PC-9 (cell line): ENCODE measurements at regions not wholly inside any gene's neighbourhood (a gene's known extent, or its start where the extent isn't known, plus 50 kb on each side); places are given as distances from the start of the nearest gene placed in this dataset.

ENCODE experiments used
- BruUV-seq: library from RNA; stranded (reverse); fragments of 400-500 nt; replicated peaks from 2 replicates; lab custom pipeline; 2021; lab: Mats Ljungman, UMichigan
- CTCF ChIA-PET: fragments of 300-600 bp; sonication (Branson Sonifier 250); formaldehyde crosslinking; loops from one replicate; lab custom pipeline; 2022; ENCODE audit warnings: antibody characterized with exemption; lab: Charles Lee
- POLR2A ChIA-PET: fragments of 300-600 bp; sonication (Branson Sonifier 250); formaldehyde crosslinking; loops from one replicate; lab custom pipeline; 2022; ENCODE audit warnings: antibody characterized with exemption; ENCODE audit not compliant: unreplicated experiment; lab: Charles Lee
- DNase-seq, 2 experiments: peaks; one replicate each; pipeline versions ENCODE4 v3.0.0 to v3.0.0-alpha.2; 2015 to 2022; ENCODE audit warnings: mixed read lengths in 1 of 2
- H2AFZ ChIP-seq: fragments of 200-600 bp; sonication (generic); 2 replicates; pipeline ENCODE4 v1.8.1; 2017; ENCODE audit warnings: antibody characterized with exemption
- H3F3A ChIP-seq: fragments of 200-600 bp; sonication (generic); 2 replicates; pipeline ENCODE4 v1.8.1; 2017; ENCODE audit warnings: antibody characterized with exemption, mild to moderate bottlenecking, low read depth; ENCODE audit not compliant: insufficient read depth
- H3K27ac ChIP-seq: fragments of 200-600 bp; sonication (generic); 2 replicates; pipeline ENCODE4 v1.6.1; 2016; ENCODE audit warnings: mixed run types
- H3K27me3 ChIP-seq: fragments of 200-600 bp; sonication (generic); 2 replicates; pipeline ENCODE4 v1.6.1; 2016; ENCODE audit warnings: low read depth, mixed run types; ENCODE audit not compliant: insufficient read depth
- H3K36me3 ChIP-seq: fragments of 200-600 bp; sonication (generic); 2 replicates; pipeline ENCODE4 v1.6.1; 2016; ENCODE audit warnings: low read depth, mixed run types
- H3K4me1 ChIP-seq: fragments of 200-600 bp; sonication (generic); replicated peaks from 2 replicates; pipeline ENCODE4 v1.6.1; 2016; ENCODE audit warnings: mixed run types; ENCODE audit not compliant: insufficient read depth
- H3K4me2 ChIP-seq: fragments of 200-600 bp; sonication (generic); 2 replicates; pipeline ENCODE4 v1.6.1; 2017; ENCODE audit warnings: mixed run types
- H3K4me3 ChIP-seq: fragments of 200-600 bp; sonication (generic); 2 replicates; pipeline ENCODE4 v1.6.1; 2016; ENCODE audit warnings: mixed run types
- H3K79me2 ChIP-seq: fragments of 200-600 bp; sonication (generic); 2 replicates; pipeline ENCODE4 v1.6.1; 2017; ENCODE audit warnings: low read depth, mixed run types
- H3K9me2 ChIP-seq: fragments of 200-600 bp; sonication (generic); 2 replicates; pipeline ENCODE4 v1.8.1; 2017; ENCODE audit warnings: mild to moderate bottlenecking; ENCODE audit not compliant: insufficient read depth
- H3K9me3 ChIP-seq: fragments of 200-600 bp; sonication (generic); 2 replicates; pipeline ENCODE4 v1.8.1; 2016; ENCODE audit warnings: low read depth; ENCODE audit not compliant: insufficient read depth
- H4K20me1 ChIP-seq: fragments of 200-600 bp; sonication (generic); 2 replicates; pipeline ENCODE4 v1.8.1; 2017; ENCODE audit not compliant: insufficient read depth
- CTCF ChIP-seq: fragments of 200-600 bp; sonication (generic); conservative IDR thresholded peaks from 2 replicates; pipeline ENCODE4 v1.6.1; 2017; ENCODE audit warnings: mixed run types, antibody characterized with exemption, mild to moderate bottlenecking, moderate library complexity
- EZH2 ChIP-seq: fragments of 200-600 bp; sonication (generic); IDR thresholded peaks from 2 replicates; pipeline ENCODE4 v1.8.0; 2017; ENCODE audit warnings: antibody characterized with exemption, low read depth
- intact Hi-C: fragments of 100-400 bp; cut with micrococcal nuclease; formaldehyde crosslinking; loops from one replicate; pipeline ENCODE4 v1.10.0; 2022; ENCODE audit not compliant: unreplicated experiment

DNA sequence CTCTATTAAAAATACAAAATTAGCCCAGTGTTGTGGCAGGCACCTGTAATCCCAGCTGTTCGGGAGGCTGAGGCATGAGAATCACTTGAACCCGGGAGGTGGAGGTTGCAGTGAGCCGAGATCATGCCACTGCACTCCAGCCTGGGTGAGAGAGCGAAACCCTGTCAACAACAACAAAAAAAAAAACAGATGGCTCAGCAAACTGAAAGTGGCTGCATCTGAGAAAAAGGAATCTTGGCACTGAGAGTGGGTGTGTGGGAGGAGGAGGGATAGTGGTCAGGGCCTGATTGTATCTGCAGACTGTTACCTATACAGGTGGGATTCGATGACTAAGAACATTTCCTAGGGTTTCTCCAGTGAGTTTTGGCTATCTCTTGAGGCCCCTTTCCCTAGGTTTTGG, 122.2 kb upstream of the BARHL2 start:
- no peak overlapping the region for H2AFZ ChIP-seq
- H3K4me3 ChIP-seq = no peak overlapping the region
- H3K27ac ChIP-seq = no peak overlapping the region
- no peak for DNase-seq
- no peaks in the 10 kb centered on the region for H3K36me3 ChIP-seq
- no peaks in the 10 kb centered on the region; the same call in 1 of the 2 replicates for H3K9me3 ChIP-seq
- no peaks in the 10 kb centered on the region for H3K79me2 ChIP-seq
- CTCF ChIA-PET = no interaction called here
- POLR2A ChIA-PET = no interaction called here
- no peak for TF ChIP-seq EZH2
- TF ChIP-seq CTCF = no peak
- H3K27me3 ChIP-seq = no peaks in the 10 kb centered on the region
- H3K4me2 ChIP-seq = no peak overlapping the region
- no peaks in the 10 kb centered on the region for H3K9me2 ChIP-seq
- no peaks in the 10 kb centered on the region for H3F3A ChIP-seq
- no peaks in the 10 kb centered on the region; the same call in 1 of the 2 replicates for H4K20me1 ChIP-seq
- H3K4me1 ChIP-seq = no peaks in the 10 kb centered on the region
- no TSS peak for BruUV-seq
- intact Hi-C loops = no loop called here

DNA sequence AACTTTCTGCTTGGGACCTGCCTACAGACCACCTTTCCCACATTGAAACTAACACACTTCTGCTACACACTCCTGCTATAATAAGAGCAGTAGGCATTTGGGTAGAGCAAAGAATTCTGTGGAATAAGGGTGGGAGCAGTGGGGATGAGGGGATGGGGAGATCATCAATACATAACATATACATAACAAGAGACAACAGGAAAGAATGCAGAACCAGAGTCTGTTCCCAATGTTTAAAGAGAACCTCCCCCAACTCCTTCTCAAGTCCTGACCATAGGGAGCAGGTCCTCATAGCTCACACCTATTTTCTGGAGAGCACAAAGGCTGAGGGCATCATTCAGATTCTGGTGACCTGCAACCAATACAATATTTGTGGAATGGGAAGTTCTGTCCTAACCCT, 121.6 kb upstream of the BARHL2 start:
- Histone ChIP-seq H3K9me3 (no peaks in the 10 kb centered on the region; the same call in 1 of the 2 replicates), H3K4me1 (no peaks in the 10 kb centered on the region), H3K27me3 (no peaks in the 10 kb centered on the region), H3K9me2 (no peaks in the 10 kb centered on the region), H3K27ac (no peak overlapping the region), H3K4me2 (no peak overlapping the region), H4K20me1 (no peaks in the 10 kb centered on the region; the same call in 1 of the 2 replicates), H2AFZ (no peak overlapping the region), H3K36me3 (no peaks in the 10 kb centered on the region), H3K79me2 (no peaks in the 10 kb centered on the region), H3F3A (no peaks in the 10 kb centered on the region), H3K4me3 (no peak overlapping the region)
- POLR2A ChIA-PET = no interaction called here
- CTCF ChIA-PET = interaction anchor here (0.6 kb wide), 1 partner anchor 71 kb away, joined by 8 read pairs; no protein-coding TSS in a partner anchor
- no TSS peak for BruUV-seq
- intact Hi-C loops = no loop called here
- no peak for TF ChIP-seq EZH2
- TF ChIP-seq CTCF = no peak
- no peak for DNase-seq

GRCh38 chr1:90837420-90837819, 120.3 kb upstream of the BARHL2 start:
- TF ChIP-seq CTCF (no peak), EZH2 (no peak)
- no peaks in the 10 kb centered on the region for H3K36me3 ChIP-seq
- no peak overlapping the region for H3K4me3 ChIP-seq
- H3K4me2 ChIP-seq = no peak overlapping the region
- H3K4me1 ChIP-seq = no peaks in the 10 kb centered on the region
- CTCF ChIA-PET = no interaction called here
- POLR2A ChIA-PET = interaction anchor here (0.7 kb wide), 1 partner anchor 299 kb away, joined by 3 read pairs; no protein-coding TSS in a partner anchor
- no peaks in the 10 kb centered on the region for H3K9me2 ChIP-seq
- no peaks in the 10 kb centered on the region for H3K79me2 ChIP-seq
- H3K27me3 ChIP-seq = no peaks in the 10 kb centered on the region
- no peak overlapping the region for H2AFZ ChIP-seq
- H3K27ac ChIP-seq = no peak overlapping the region
- intact Hi-C loops = no loop called here
- H3F3A ChIP-seq = no peaks in the 10 kb centered on the region
- no TSS peak for BruUV-seq
- no peak for DNase-seq
- H4K20me1 ChIP-seq = no peaks in the 10 kb centered on the region; the same call in 1 of the 2 replicates
- no peaks in the 10 kb centered on the region; the same call in 1 of the 2 replicates for H3K9me3 ChIP-seq
